ENCODE measurements at regions not wholly inside any gene's neighbourhood (a gene's known extent, or its start where the extent isn't known, plus 50 kb on each side); places are given as distances from the start of the nearest gene placed in this dataset.

DNA sequence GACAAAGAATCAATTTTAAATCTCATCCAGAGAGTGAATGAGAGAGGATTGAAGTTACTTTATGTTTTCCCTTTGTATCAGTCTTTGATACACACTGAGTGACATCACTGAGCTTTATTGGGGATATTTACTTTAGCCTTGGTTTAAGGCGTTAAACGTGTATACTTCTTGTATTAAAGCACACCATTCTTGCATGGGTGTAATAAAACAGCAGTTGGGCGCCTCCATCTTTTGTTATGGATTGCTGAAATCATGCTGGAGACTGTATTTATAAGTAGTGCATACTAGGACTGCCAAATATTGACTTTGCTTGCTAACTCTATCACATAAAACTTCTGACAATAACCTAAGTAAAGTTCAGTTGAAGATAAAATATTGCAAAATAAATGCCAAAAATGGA lies 1755.8 kb upstream of the WWC1 start:
- no peak overlapping the region for H3K4me3 ChIP-seq (ENCODE audit: low read depth, low read length)
- TF ChIP-seq, protein P1, sequence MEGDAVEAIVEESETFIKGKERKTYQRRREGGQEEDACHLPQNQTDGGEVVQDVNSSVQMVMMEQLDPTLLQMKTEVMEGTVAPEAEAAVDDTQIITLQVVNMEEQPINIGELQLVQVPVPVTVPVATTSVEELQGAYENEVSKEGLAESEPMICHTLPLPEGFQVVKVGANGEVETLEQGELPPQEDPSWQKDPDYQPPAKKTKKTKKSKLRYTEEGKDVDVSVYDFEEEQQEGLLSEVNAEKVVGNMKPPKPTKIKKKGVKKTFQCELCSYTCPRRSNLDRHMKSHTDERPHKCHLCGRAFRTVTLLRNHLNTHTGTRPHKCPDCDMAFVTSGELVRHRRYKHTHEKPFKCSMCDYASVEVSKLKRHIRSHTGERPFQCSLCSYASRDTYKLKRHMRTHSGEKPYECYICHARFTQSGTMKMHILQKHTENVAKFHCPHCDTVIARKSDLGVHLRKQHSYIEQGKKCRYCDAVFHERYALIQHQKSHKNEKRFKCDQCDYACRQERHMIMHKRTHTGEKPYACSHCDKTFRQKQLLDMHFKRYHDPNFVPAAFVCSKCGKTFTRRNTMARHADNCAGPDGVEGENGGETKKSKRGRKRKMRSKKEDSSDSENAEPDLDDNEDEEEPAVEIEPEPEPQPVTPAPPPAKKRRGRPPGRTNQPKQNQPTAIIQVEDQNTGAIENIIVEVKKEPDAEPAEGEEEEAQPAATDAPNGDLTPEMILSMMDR (IDR thresholded peaks at IDR 0.05; ENCODE audit: insufficient read depth, low read length): no peak
- no peak for DNase-seq (ENCODE audit: low read depth)

DNA sequence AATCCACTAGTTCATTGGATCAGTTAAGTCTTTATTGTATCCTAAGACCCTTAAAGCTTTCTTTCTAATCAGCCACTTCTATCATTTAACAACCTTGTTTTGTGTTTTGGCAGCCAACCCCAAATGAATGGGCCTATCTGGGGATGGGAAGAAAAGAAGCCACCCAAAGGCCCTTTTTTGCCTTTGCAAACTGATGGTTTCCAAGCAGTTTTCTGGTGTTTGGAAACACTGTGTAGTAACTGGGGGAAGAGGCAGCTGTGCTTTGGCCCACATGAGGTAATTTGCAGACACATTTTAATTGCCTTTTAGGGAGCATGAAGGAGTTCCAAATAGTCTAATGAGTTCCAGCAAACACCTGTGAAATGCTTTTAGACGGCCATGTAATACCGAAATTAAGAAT lies 1751.3 kb upstream of the WWC1 start:
- TF ChIP-seq, protein P1 (IDR thresholded peaks at IDR 0.05; ENCODE audit: insufficient read depth, low read length): no peak
- no peak for DNase-seq (ENCODE audit: low read depth)
- no peak overlapping the region for H3K4me3 ChIP-seq (ENCODE audit: low read depth, low read length)

DNA sequence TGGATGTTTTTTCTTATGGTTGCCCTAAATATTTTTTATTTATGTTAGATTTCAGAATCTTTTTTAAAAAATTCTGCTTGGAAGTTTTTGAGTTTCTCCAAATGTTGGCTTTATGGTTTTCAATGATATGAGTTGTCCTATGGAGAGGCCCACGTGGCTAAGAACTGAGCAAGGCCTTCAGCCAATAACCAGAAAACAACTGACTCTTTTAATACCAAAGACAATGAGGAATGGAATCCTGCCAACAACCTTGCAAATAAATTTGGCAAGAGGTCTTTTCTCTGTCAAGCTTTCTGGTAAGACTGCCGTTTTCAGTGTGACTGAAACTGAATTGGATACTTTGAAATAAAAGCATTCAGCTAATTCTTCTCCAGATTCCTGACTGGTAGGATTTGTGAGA lies 1740.1 kb upstream of the WWC1 start:
- no peak overlapping the region for H3K4me3 ChIP-seq (ENCODE audit: low read depth, low read length)
- DNase-seq (ENCODE audit: low read depth): no peak
- TF ChIP-seq, protein P1 (IDR thresholded peaks at IDR 0.05; ENCODE audit: insufficient read depth, low read length): no peak

DNA sequence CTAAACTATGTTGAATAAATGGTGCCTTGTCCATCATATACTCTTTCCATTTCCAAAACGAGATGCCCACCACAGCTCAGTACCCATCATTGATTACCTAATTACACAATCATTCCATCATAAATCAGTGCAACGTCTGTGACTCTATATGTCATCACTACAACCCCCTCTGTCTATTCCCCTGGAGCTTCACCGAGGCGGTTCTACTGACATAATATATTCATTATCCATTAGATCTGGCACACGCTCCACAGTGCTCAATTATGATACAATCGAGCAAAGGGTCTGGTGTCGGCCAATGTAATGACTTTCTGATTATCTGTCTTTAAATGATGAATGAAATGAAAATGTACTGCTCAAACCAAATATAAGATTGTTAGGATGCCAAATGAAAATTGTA lies 1737.7 kb upstream of the WWC1 start:
- H3K4me3 ChIP-seq (ENCODE audit: low read depth, low read length): no peak overlapping the region
- DNase-seq (ENCODE audit: low read depth): no peak
- TF ChIP-seq, protein P1 (IDR thresholded peaks at IDR 0.05; ENCODE audit: insufficient read depth, low read length): no peak

DNA sequence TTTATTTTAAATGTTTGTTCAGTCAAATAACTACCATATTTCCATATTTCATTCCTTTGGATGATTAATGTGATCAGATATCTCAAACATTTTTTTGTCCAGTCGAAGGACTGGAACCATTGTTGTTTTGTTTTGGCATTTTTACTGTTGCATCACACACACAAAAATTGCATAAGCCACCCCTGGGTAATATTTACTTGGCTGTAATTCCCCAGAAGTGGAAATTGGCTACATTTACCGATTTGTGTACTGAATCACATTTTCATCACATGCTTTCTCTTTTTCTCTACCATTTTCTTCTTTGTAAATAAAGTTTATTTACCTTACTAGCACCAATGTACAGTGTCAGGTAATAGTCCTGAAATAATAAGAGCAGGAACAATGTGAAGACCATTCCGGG lies 1729.7 kb upstream of the WWC1 start:
- no peak for DNase-seq (ENCODE audit: low read depth)
- TF ChIP-seq, protein P1 (IDR thresholded peaks at IDR 0.05; ENCODE audit: insufficient read depth, low read length): no peak
- no peak overlapping the region for H3K4me3 ChIP-seq (ENCODE audit: low read depth, low read length)

DNA sequence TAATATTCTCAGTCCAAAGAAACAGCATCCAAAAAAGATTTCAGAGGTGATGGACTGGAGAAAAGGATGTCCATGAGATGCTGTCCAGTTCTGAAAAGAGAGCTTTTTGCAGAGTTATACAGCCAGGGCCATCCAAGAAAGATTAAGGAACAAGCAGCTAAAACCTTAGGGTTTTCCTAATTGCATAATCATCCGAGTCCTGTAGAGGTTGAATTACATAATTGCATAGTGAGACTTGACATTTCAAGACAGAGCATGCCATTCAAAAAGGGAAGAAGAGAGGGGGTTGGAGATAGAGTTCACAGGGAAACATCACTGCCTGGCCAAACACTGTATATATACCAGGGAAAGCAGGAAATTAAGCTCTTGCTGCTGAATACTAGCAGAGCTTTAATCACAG lies 1729.2 kb upstream of the WWC1 start:
- no peak overlapping the region for H3K4me3 ChIP-seq (ENCODE audit: low read depth, low read length)
- TF ChIP-seq, protein P1 (IDR thresholded peaks at IDR 0.05; ENCODE audit: insufficient read depth, low read length): no peak
- no peak for DNase-seq (ENCODE audit: low read depth)

DNA sequence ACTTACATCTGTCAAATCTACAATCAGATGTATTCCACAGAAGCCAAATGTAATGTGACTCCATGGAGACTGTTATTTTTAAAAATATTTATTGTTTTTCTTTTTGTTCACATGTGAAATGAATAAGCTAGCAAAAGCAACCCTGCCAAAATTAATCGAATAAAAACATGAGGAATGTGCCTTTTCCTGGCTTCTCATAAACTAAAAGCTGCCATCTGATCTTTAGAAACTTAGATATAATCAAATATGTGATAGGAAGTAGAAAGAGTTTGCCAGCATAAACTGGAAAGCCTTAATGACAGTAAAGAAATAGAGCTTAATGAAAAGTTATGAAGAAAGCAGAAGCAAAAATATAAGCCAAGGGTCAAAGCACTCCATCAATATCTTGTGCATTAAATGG lies 1724.7 kb upstream of the WWC1 start:
- TF ChIP-seq, protein P1 (IDR thresholded peaks at IDR 0.05; ENCODE audit: insufficient read depth, low read length): no peak
- no peak overlapping the region for H3K4me3 ChIP-seq (ENCODE audit: low read depth, low read length)
- DNase-seq (ENCODE audit: low read depth): no peak
